IMR-90 (cell line): ENCODE measurements at regions not wholly inside any gene's neighbourhood (a gene's known extent, or its start where the extent isn't known, plus 50 kb on each side); places are given as distances from the start of the nearest gene placed in this dataset.

Experiments used
- ATAC-seq: fragments of 200-7000 bp; cut with Tn5 transposase; 2 replicates; pipeline ENCODE4 v1.9.1; 2020; ENCODE audit warnings: low read depth, mild to moderate bottlenecking, moderate library complexity
- BruUV-seq: library from RNA; stranded (reverse); fragments of 400-500 nt; replicated peaks from 2 replicates; lab custom pipeline; 2021; lab: Mats Ljungman, UMichigan
- CTCF ChIA-PET: fragments of 300-600 bp; formaldehyde crosslinking; extraction: SDS; loops from one replicate; lab custom pipeline; 2021; ENCODE audit warnings: antibody characterized with exemption; lab: Yijun Ruan, JAX
- POLR2A ChIA-PET: fragments of 300-600 bp; sonication (Branson Sonifier 250); formaldehyde crosslinking; loops from one replicate; lab custom pipeline; 2022; ENCODE audit warnings: antibody characterized with exemption; ENCODE audit not compliant: unreplicated experiment; lab: Charles Lee
- DNase-seq: peaks from one replicate; pipeline ENCODE4 v3.0.0; 2013
- H2AFZ ChIP-seq: replicated peaks from 2 replicates; pipeline ENCODE3; 2013; ENCODE audit warnings: low read length, mild to moderate bottlenecking; ENCODE audit not compliant: poor library complexity
- H2AK5ac ChIP-seq: 2 replicates; pipeline ENCODE4 v1.6.1; 2013; ENCODE audit warnings: low read depth, low read length, inconsistent platforms
- H2AK9ac ChIP-seq: replicated peaks from 2 replicates; pipeline ENCODE3; 2013; ENCODE audit warnings: mild to moderate bottlenecking, low read depth, low read length, moderate library complexity; ENCODE audit not compliant: poor library complexity
- H2BK120ac ChIP-seq: 2 replicates; pipeline ENCODE4 v1.6.1; 2013; ENCODE audit warnings: low read depth, low read length, inconsistent platforms
- H2BK15ac ChIP-seq: 3 replicates; pipeline ENCODE4 v1.6.1; 2013; ENCODE audit warnings: low read depth, low read length, inconsistent platforms
- H2BK20ac ChIP-seq: 2 replicates; pipeline ENCODE4 v1.6.1; 2013; ENCODE audit warnings: low read depth, mild to moderate bottlenecking, inconsistent platforms, low read length, moderate library complexity
- H2BK5ac ChIP-seq: 2 replicates; pipeline ENCODE4 v1.6.1; 2013; ENCODE audit warnings: mild to moderate bottlenecking, low read depth, low read length, inconsistent platforms; ENCODE audit not compliant: poor library complexity, severe bottlenecking
- H3K14ac ChIP-seq: replicated peaks from 2 replicates; pipeline ENCODE4 v1.6.1; 2013; ENCODE audit warnings: low read depth, low read length, inconsistent platforms
- H3K18ac ChIP-seq: 2 replicates; pipeline ENCODE4 v1.6.1; 2013; ENCODE audit warnings: low read depth, low read length, control low read depth
- H3K23ac ChIP-seq: 2 replicates; pipeline ENCODE4 v1.6.1; 2013; ENCODE audit warnings: low read depth, low read length, inconsistent platforms
- H3K27ac ChIP-seq: 2 replicates; pipeline ENCODE4 v1.5.1; 2013; ENCODE audit warnings: mild to moderate bottlenecking, control low read depth, low read length; ENCODE audit not compliant: insufficient read depth
- H3K27me3 ChIP-seq: 2 replicates; pipeline ENCODE4 v1.6.1; 2013; ENCODE audit warnings: low read length; ENCODE audit not compliant: control insufficient read depth, insufficient read depth
- H3K36me3 ChIP-seq: 2 replicates; pipeline ENCODE4 v1.6.1; 2013; ENCODE audit warnings: low read length, mixed read lengths; ENCODE audit not compliant: control insufficient read depth, insufficient read depth
- H3K4ac ChIP-seq: 2 replicates; pipeline ENCODE4 v1.6.1; 2013; ENCODE audit warnings: low read depth, low read length, inconsistent platforms
- H3K4me1 ChIP-seq: 2 replicates; pipeline ENCODE4 v1.6.1; 2013; ENCODE audit warnings: low read length, mixed read lengths; ENCODE audit not compliant: control insufficient read depth, insufficient read depth
- H3K4me2 ChIP-seq: 2 replicates; pipeline ENCODE4 v1.6.1; 2013; ENCODE audit warnings: low read depth, mild to moderate bottlenecking, control low read depth, low read length, moderate library complexity
- H3K4me3 ChIP-seq: 2 replicates; pipeline ENCODE4 v1.5.1; 2013; ENCODE audit warnings: low read depth, mild to moderate bottlenecking, control low read depth, low read length, moderate library complexity; ENCODE audit not compliant: insufficient read depth
- H3K56ac ChIP-seq: 2 replicates; pipeline ENCODE4 v1.6.1; 2013; ENCODE audit warnings: low read length, inconsistent platforms; ENCODE audit not compliant: insufficient read depth; ENCODE audit errors: extremely low read depth
- H3K79me1 ChIP-seq, 2 experiments: 2 replicates each; pipeline ENCODE4 v1.6.1; 2013; ENCODE audit warnings: low read length in 2 of 2, inconsistent platforms in 1 of 2, low read depth in 1 of 2
- H3K9ac ChIP-seq: 2 replicates; pipeline ENCODE4 v1.6.1; 2013; ENCODE audit warnings: low read depth, low read length, control low read depth
- H3K9me1 ChIP-seq: 2 replicates; pipeline ENCODE4 v1.6.1; 2013; ENCODE audit warnings: low read length, inconsistent platforms; ENCODE audit not compliant: insufficient read depth
- H3K9me3 ChIP-seq: 2 replicates; pipeline ENCODE4 v1.6.1; 2013; ENCODE audit warnings: low read length; ENCODE audit not compliant: control insufficient read depth, insufficient read depth
- H4K20me1 ChIP-seq: 2 replicates; pipeline ENCODE4 v1.6.1; 2013; ENCODE audit warnings: low read length, inconsistent platforms; ENCODE audit not compliant: insufficient read depth
- H4K5ac ChIP-seq: 2 replicates; pipeline ENCODE4 v1.6.1; 2013; ENCODE audit warnings: mild to moderate bottlenecking, low read depth, low read length, control low read depth
- H4K8ac ChIP-seq, 2 experiments: 2 replicates each; pipeline ENCODE4 v1.6.1; 2013; ENCODE audit warnings: low read depth in 2 of 2, low read length in 2 of 2, control low read depth in 1 of 2, inconsistent platforms in 1 of 2
- H4K91ac ChIP-seq: 2 replicates; pipeline ENCODE4 v1.6.1; 2013; ENCODE audit warnings: low read depth, low read length, inconsistent platforms; ENCODE audit not compliant: insufficient read depth
- BHLHE40 ChIP-seq: fragments of 150-350 bp; IDR thresholded peaks from 2 replicates; pipeline ENCODE4 v1.6.1; 2016; ENCODE audit warnings: mild to moderate bottlenecking, low read depth, low read length
- CEBPB ChIP-seq: IDR thresholded peaks from 2 replicates; pipeline ENCODE4 v1.6.1; 2012; ENCODE audit warnings: low read depth, low read length, improper control_type of control experiment
- MAFK ChIP-seq: IDR thresholded peaks from 2 replicates; pipeline ENCODE4 v1.6.1; 2012; ENCODE audit warnings: low read depth, low read length, improper control_type of control experiment
- RCOR1 ChIP-seq: IDR thresholded peaks from 2 replicates; pipeline ENCODE4 v1.6.1; 2012; ENCODE audit warnings: mild to moderate bottlenecking, low read length, improper control_type of control experiment; ENCODE audit not compliant: insufficient replicate concordance
- WGBS, 2 experiments: methylation state at CpG; one replicate each; pipeline versions ENCODE4 v1.1.5 to v1.1.7; 2013; ENCODE audit warnings: missing lambda C conversion rate in 2 of 2; ENCODE audit not compliant: insufficient read length in 1 of 2; ENCODE audit errors: extremely low coverage in 2 of 2; 5-methylcytosine and 5-hydroxymethylcytosine counted together
- dilution Hi-C: fragments of 300-500 bp; cut with HindIII; formaldehyde crosslinking; loops from one replicate; pipeline ENCODE4 v1.14.3; 2018; ENCODE audit warnings: low sequenced_read_pairs; ENCODE audit not compliant: unreplicated experiment
- in situ Hi-C: fragments of 300-500 bp; cut with MboI; formaldehyde crosslinking; loops from 3 replicates; pipeline ENCODE4 v1.14.3; 2019; ENCODE audit warnings: low sequenced_read_pairs, inconsistent platforms, mixed read lengths
- intact Hi-C: fragments of 100-400 bp; cut with micrococcal nuclease; formaldehyde crosslinking; loops from 2 replicates; pipeline ENCODE4 v1.10.0; 2022

GRCh38 chr9:1353291-1353690 lies 303.1 kb downstream of the DMRT2 start:
- Histone ChIP-seq H3K23ac (no peak overlapping the region), H3K79me1 (no peaks in the 10 kb centered on the region), H3K4me1 (no peaks in the 10 kb centered on the region), H4K5ac (no peak overlapping the region), H3K4me2 (no peak overlapping the region), H2AFZ (no peak overlapping the region), H2BK5ac (no peak overlapping the region), H3K4ac (no peak overlapping the region), H3K14ac (no peak overlapping the region), H3K4me3 (no peak overlapping the region), H3K9me3 (peaks cover 10% of the 10 kb centered on the region), H4K8ac (no peak overlapping the region), H3K9ac (no peak overlapping the region), H2BK120ac (no peak overlapping the region), H3K9me1 (no peaks in the 10 kb centered on the region), H3K36me3 (no peaks in the 10 kb centered on the region), H2BK15ac (no peak overlapping the region), H3K27ac (no peak overlapping the region), H3K27me3 (no peaks in the 10 kb centered on the region), H2BK20ac (no peak overlapping the region), H4K91ac (no peak overlapping the region), H3K56ac (no peak overlapping the region), H2AK9ac (no peak overlapping the region), H3K18ac (no peak overlapping the region), H2AK5ac (no peak overlapping the region), H4K20me1 (no peaks in the 10 kb centered on the region)
- no TSS peak for BruUV-seq
- dilution Hi-C loops = no loop called here
- no peak for DNase-seq
- intact Hi-C loops = no loop called here
- POLR2A ChIA-PET = no interaction called here
- ATAC-seq = no peak
- TF ChIP-seq MAFK = no peak
- TF ChIP-seq BHLHE40 = no peak
- no peak for TF ChIP-seq CEBPB
- no peak for TF ChIP-seq RCOR1
- no CpG with 5 or more reads among the region's 3 CpGs for WGBS, 2 experiments
- in situ Hi-C loops = no loop called here
- CTCF ChIA-PET = no interaction called here
